ENCODE measurements at regions not wholly inside any gene's neighbourhood (a gene's known extent, or its start where the extent isn't known, plus 50 kb on each side); places are given as distances from the start of the nearest gene placed in this dataset.
"Not testable (repeated sequence)": the region's sequence is repeated elsewhere in the genome, so short reads cannot be mapped to it uniquely, and the experiment has no call there.

- TF ChIP-seq POLR2AphosphoS2 (conservative IDR thresholded peaks at IDR 0.05; ENCODE audit: low read length); KDM5A (IDR thresholded peaks at IDR 0.05); ZC3H11A (IDR thresholded peaks at IDR 0.05); CTCF (IDR thresholded peaks at IDR 0.05): not testable (repeated sequence)
Measured at GRCh38 chr1:143850637-143851036, 121.1 kb downstream of the FAM72C start.

Data from A549 (cell line).